ENCODE measurements at regions not wholly inside any gene's neighbourhood (a gene's known extent, or its start where the extent isn't known, plus 50 kb on each side); places are given as distances from the start of the nearest gene placed in this dataset.

- TF ChIP-seq POLR2AphosphoS5 (IDR thresholded peaks at IDR 0.05; ENCODE audit: borderline replicate concordance, low read depth, low read length): no peak
- TF ChIP-seq EZH2 (IDR thresholded peaks at IDR 0.05): no peak
Observed at GRCh38 chr3:181998828-181999227, 287.1 kb downstream of the SOX2 start.
